ENCODE measurements at regions not wholly inside any gene's neighbourhood (a gene's known extent, or its start where the extent isn't known, plus 50 kb on each side); places are given as distances from the start of the nearest gene placed in this dataset.

GRCh38 chr10:83801983-83802382 lies 337.3 kb upstream of the GHITM start:
- TF ChIP-seq CTCF (IDR thresholded peaks at IDR 0.05; ENCODE audit: extremely low read depth in 1 of 2, insufficient read depth in 1 of 2, low read depth in 1 of 2, low read length in 2 of 2) (no peak), POLR2A (IDR thresholded peaks at IDR 0.05; ENCODE audit: low read depth, low read length) (no peak), POLR2AphosphoS5 (IDR thresholded peaks at IDR 0.05; ENCODE audit: insufficient read depth, low read depth, low read length) (no peak), EZH2 (IDR thresholded peaks at IDR 0.05; ENCODE audit: borderline replicate concordance, low read depth, low read length, severe bottlenecking) (no peak), MAX (IDR thresholded peaks at IDR 0.05; ENCODE audit: insufficient read depth, insufficient read length) (no peak), FOS (IDR thresholded peaks at IDR 0.05; ENCODE audit: borderline replicate concordance, insufficient read depth, low read length) (no peak), JUN (IDR thresholded peaks at IDR 0.05; ENCODE audit: borderline replicate concordance, insufficient read depth, insufficient read length, low read depth) (no peak)

All from endothelial cell of umbilical vein (primary cell).